HL-60 (cell line): ENCODE measurements at regions not wholly inside any gene's neighbourhood (a gene's known extent, or its start where the extent isn't known, plus 50 kb on each side); places are given as distances from the start of the nearest gene placed in this dataset.

Experiments
- CTCF ChIP-seq: IDR thresholded peaks from one replicate; pipeline ENCODE4 v1.5.1; 2011; ENCODE audit warnings: low read length, control low read depth, inconsistent platforms; ENCODE audit not compliant: insufficient read depth
- POLR2AphosphoS5 ChIP-seq: IDR thresholded peaks from 2 replicates; pipeline ENCODE4 v1.6.1; 2012; ENCODE audit warnings: low read depth
- REST ChIP-seq: IDR thresholded peaks from 2 replicates; pipeline ENCODE4 v1.6.1; 2012; ENCODE audit warnings: low read depth; ENCODE audit not compliant: insufficient replicate concordance

DNA sequence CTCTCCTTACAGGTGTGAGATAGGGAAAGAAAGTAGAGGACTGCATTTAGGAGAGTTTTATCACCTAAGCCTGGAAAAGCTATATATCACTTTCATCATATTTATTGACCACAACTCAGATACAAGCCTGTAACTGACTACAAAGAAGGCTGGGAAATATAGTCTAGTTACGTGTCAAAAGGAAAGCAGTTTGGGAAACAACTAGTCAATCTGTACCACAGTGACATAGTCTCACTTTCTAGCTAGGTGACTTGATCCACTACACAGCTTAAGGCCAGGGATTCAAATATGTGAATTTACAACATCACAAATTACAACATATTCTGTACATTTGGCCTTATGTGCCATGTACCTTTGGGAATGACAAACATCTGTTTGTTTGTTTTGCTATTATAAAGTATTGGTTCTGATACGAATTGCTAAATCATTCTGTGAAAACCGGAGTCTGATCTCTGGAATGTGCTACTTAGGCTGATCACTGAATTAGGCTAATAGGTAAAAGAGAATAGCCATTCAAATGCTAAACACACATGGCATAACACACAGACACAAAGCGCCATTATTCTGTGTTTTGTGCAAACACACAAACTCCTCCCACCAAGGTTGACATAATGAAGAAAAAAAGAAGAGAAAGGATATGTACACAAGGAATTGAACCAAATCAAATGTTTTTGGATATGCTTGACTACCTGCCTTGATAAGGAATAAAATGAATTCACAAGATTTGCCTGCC, 279.8 kb downstream of the DUSP6 start:
- no peak for TF ChIP-seq CTCF
- no peak for TF ChIP-seq REST
- no peak for TF ChIP-seq POLR2AphosphoS5
